ENCODE measurements at regions not wholly inside any gene's neighbourhood (a gene's known extent, or its start where the extent isn't known, plus 50 kb on each side); places are given as distances from the start of the nearest gene placed in this dataset.

GRCh38 chr1:99177465-99177864 is 86.8 kb upstream of the PLPPR4 start:
- Histone ChIP-seq H3K4me2 (ENCODE audit: low read length, poor library complexity, severe bottlenecking) (no peak overlapping the region), H2BK120ac (ENCODE audit: low read depth, low read length) (no peak overlapping the region), H3K18ac (ENCODE audit: low read depth in 1 of 2, low read length in 2 of 2) (no peak overlapping the region), H4K8ac (ENCODE audit: low read length) (no peak overlapping the region), H2BK15ac (ENCODE audit: low read depth, poor library complexity, severe bottlenecking) (no peak overlapping the region), H2AK5ac (ENCODE audit: low read length, severe bottlenecking) (no peak overlapping the region), H3K9ac (ENCODE audit: low read length) (no peak overlapping the region), H3K4me1 (ENCODE audit: control insufficient read depth, insufficient read depth, low read depth, low read length) (peaks cover 3% of the 10 kb centered on the region), H2BK12ac (ENCODE audit: low read length in 2 of 2) (no peak overlapping the region), H3K27me3 (ENCODE audit: control insufficient read depth in 1 of 2, insufficient read depth in 1 of 2, low read length in 2 of 2) (no peaks in the 10 kb centered on the region), H3K27ac (ENCODE audit: low read length, poor library complexity, severe bottlenecking) (no peak overlapping the region), H3K9me3 (ENCODE audit: control insufficient read depth, low read length) (no peaks in the 10 kb centered on the region), H4K91ac (ENCODE audit: low read length) (no peak overlapping the region), H3K79me1 (replicated peaks; ENCODE audit: low read length, poor library complexity, severe bottlenecking) (no peaks in the 10 kb centered on the region), H2BK5ac (ENCODE audit: low read depth, low read length, poor library complexity, severe bottlenecking) (no peak overlapping the region), H2AFZ (ENCODE audit: low read depth, low read length) (no peak overlapping the region), H3K14ac (ENCODE audit: low read length in 2 of 2) (no peak overlapping the region), H3K23ac (ENCODE audit: low read length in 2 of 2) (no peak overlapping the region), H3K36me3 (ENCODE audit: control insufficient read depth in 1 of 2, insufficient read depth in 2 of 2, low read depth in 1 of 2, low read length in 2 of 2) (no peaks in the 10 kb centered on the region), H3K4ac (ENCODE audit: low read depth in 1 of 2, low read length in 2 of 2) (no peak overlapping the region), H3K4me3 (ENCODE audit: insufficient read depth in 1 of 2, low read depth in 1 of 2, low read length in 2 of 2) (no peak overlapping the region)
- DNase-seq: no peak
- WGBS: no CpG with 5 or more reads among the region's 1 CpG

- Histone ChIP-seq H3K27ac (ENCODE audit: low read length, poor library complexity, severe bottlenecking) (no peak overlapping the region), H3K9me3 (ENCODE audit: control insufficient read depth, low read length) (no peaks in the 10 kb centered on the region), H3K4me1 (ENCODE audit: control insufficient read depth, insufficient read depth, low read depth, low read length) (no peaks in the 10 kb centered on the region), H4K91ac (ENCODE audit: low read length) (no peak overlapping the region), H4K8ac (ENCODE audit: low read length) (no peak overlapping the region), H2BK120ac (ENCODE audit: low read depth, low read length) (no peak overlapping the region), H3K18ac (ENCODE audit: low read depth in 1 of 2, low read length in 2 of 2) (no peak overlapping the region), H3K4me3 (ENCODE audit: insufficient read depth in 1 of 2, low read depth in 1 of 2, low read length in 2 of 2) (no peak overlapping the region), H3K27me3 (ENCODE audit: control insufficient read depth in 1 of 2, insufficient read depth in 1 of 2, low read length in 2 of 2) (no peaks in the 10 kb centered on the region), H3K9ac (ENCODE audit: low read length) (peak overlapping the region; percentile 80), H3K14ac (ENCODE audit: low read length in 2 of 2) (no peak overlapping the region), H3K36me3 (ENCODE audit: control insufficient read depth in 1 of 2, insufficient read depth in 2 of 2, low read depth in 1 of 2, low read length in 2 of 2) (no peaks in the 10 kb centered on the region), H3K23ac (ENCODE audit: low read length in 2 of 2) (no peak overlapping the region), H2BK12ac (ENCODE audit: low read length in 2 of 2) (no peak overlapping the region), H3K4me2 (ENCODE audit: low read length, poor library complexity, severe bottlenecking) (no peak overlapping the region), H2BK15ac (ENCODE audit: low read depth, poor library complexity, severe bottlenecking) (no peak overlapping the region), H2AK5ac (ENCODE audit: low read length, severe bottlenecking) (no peak overlapping the region), H2AFZ (ENCODE audit: low read depth, low read length) (no peak overlapping the region), H3K4ac (ENCODE audit: low read depth in 1 of 2, low read length in 2 of 2) (no peak overlapping the region), H3K79me1 (replicated peaks; ENCODE audit: low read length, poor library complexity, severe bottlenecking) (no peaks in the 10 kb centered on the region), H2BK5ac (ENCODE audit: low read depth, low read length, poor library complexity, severe bottlenecking) (no peak overlapping the region)
- DNase-seq: peak; percentile 80
- WGBS: 20% methylated on average over 3 of the region's 3 CpGs
Measured at GRCh38 chr1:99180343-99180808, 83.9 kb upstream of the PLPPR4 start.

GRCh38 chr1:99180915-99181314 is 83.4 kb upstream of the PLPPR4 start:
- no peak overlapping the region for H3K27ac ChIP-seq (ENCODE audit: low read length, poor library complexity, severe bottlenecking)
- no peak overlapping the region for H2BK12ac ChIP-seq (ENCODE audit: low read length in 2 of 2)
- no peak overlapping the region for H2AFZ ChIP-seq (ENCODE audit: low read depth, low read length)
- H3K18ac ChIP-seq (ENCODE audit: low read depth in 1 of 2, low read length in 2 of 2): no peak overlapping the region
- no peaks in the 10 kb centered on the region for H3K36me3 ChIP-seq (ENCODE audit: control insufficient read depth in 1 of 2, insufficient read depth in 2 of 2, low read depth in 1 of 2, low read length in 2 of 2)
- H3K9me3 ChIP-seq (ENCODE audit: control insufficient read depth, low read length): no peaks in the 10 kb centered on the region
- H3K23ac ChIP-seq (ENCODE audit: low read length in 2 of 2): no peak overlapping the region
- no peaks in the 10 kb centered on the region for H3K27me3 ChIP-seq (ENCODE audit: control insufficient read depth in 1 of 2, insufficient read depth in 1 of 2, low read length in 2 of 2)
- H3K4me3 ChIP-seq (ENCODE audit: insufficient read depth in 1 of 2, low read depth in 1 of 2, low read length in 2 of 2): no peak overlapping the region
- no peak overlapping the region for H2BK15ac ChIP-seq (ENCODE audit: low read depth, poor library complexity, severe bottlenecking)
- no peak overlapping the region for H2BK5ac ChIP-seq (ENCODE audit: low read depth, low read length, poor library complexity, severe bottlenecking)
- H3K4me1 ChIP-seq (ENCODE audit: control insufficient read depth, insufficient read depth, low read depth, low read length): no peaks in the 10 kb centered on the region
- no peak overlapping the region for H3K14ac ChIP-seq (ENCODE audit: low read length in 2 of 2)
- peak overlapping the region; percentile 80 for H3K9ac ChIP-seq (ENCODE audit: low read length)
- H3K79me1 ChIP-seq (replicated peaks; ENCODE audit: low read length, poor library complexity, severe bottlenecking): no peaks in the 10 kb centered on the region
- no peak overlapping the region for H4K91ac ChIP-seq (ENCODE audit: low read length)
- DNase-seq: no peak
- WGBS: no CpG with 5 or more reads among the region's 2 CpGs
- H2AK5ac ChIP-seq (ENCODE audit: low read length, severe bottlenecking): no peak overlapping the region
- no peak overlapping the region for H2BK120ac ChIP-seq (ENCODE audit: low read depth, low read length)
- no peak overlapping the region for H3K4me2 ChIP-seq (ENCODE audit: low read length, poor library complexity, severe bottlenecking)
- H4K8ac ChIP-seq (ENCODE audit: low read length): no peak overlapping the region
- H3K4ac ChIP-seq (ENCODE audit: low read depth in 1 of 2, low read length in 2 of 2): no peak overlapping the region

GRCh38 chr1:99181892-99182291 is 82.4 kb upstream of the PLPPR4 start:
- Histone ChIP-seq H2AFZ (ENCODE audit: low read depth, low read length) (no peak overlapping the region), H2BK5ac (ENCODE audit: low read depth, low read length, poor library complexity, severe bottlenecking) (no peak overlapping the region), H3K4me2 (ENCODE audit: low read length, poor library complexity, severe bottlenecking) (no peak overlapping the region), H2BK12ac (ENCODE audit: low read length in 2 of 2) (no peak overlapping the region), H4K8ac (ENCODE audit: low read length) (no peak overlapping the region), H3K23ac (ENCODE audit: low read length in 2 of 2) (no peak overlapping the region), H4K91ac (ENCODE audit: low read length) (no peak overlapping the region), H2BK120ac (ENCODE audit: low read depth, low read length) (no peak overlapping the region), H3K27ac (ENCODE audit: low read length, poor library complexity, severe bottlenecking) (no peak overlapping the region), H2AK5ac (ENCODE audit: low read length, severe bottlenecking) (no peak overlapping the region), H3K4me1 (ENCODE audit: control insufficient read depth, insufficient read depth, low read depth, low read length) (no peaks in the 10 kb centered on the region), H3K79me1 (replicated peaks; ENCODE audit: low read length, poor library complexity, severe bottlenecking) (no peaks in the 10 kb centered on the region), H3K9me3 (ENCODE audit: control insufficient read depth, low read length) (no peaks in the 10 kb centered on the region), H3K36me3 (ENCODE audit: control insufficient read depth in 1 of 2, insufficient read depth in 2 of 2, low read depth in 1 of 2, low read length in 2 of 2) (no peaks in the 10 kb centered on the region), H3K14ac (ENCODE audit: low read length in 2 of 2) (no peak overlapping the region), H3K9ac (ENCODE audit: low read length) (no peak overlapping the region), H3K18ac (ENCODE audit: low read depth in 1 of 2, low read length in 2 of 2) (no peak overlapping the region), H2BK15ac (ENCODE audit: low read depth, poor library complexity, severe bottlenecking) (no peak overlapping the region), H3K4ac (ENCODE audit: low read depth in 1 of 2, low read length in 2 of 2) (no peak overlapping the region), H3K4me3 (ENCODE audit: insufficient read depth in 1 of 2, low read depth in 1 of 2, low read length in 2 of 2) (no peak overlapping the region), H3K27me3 (ENCODE audit: control insufficient read depth in 1 of 2, insufficient read depth in 1 of 2, low read length in 2 of 2) (no peaks in the 10 kb centered on the region)
- no peak for DNase-seq
- 93% methylated on average over 2 of the region's 2 CpGs for WGBS
